Medulla oblongata (tissue), 1 donor: ENCODE measurements at regions not wholly inside any gene's neighbourhood (a gene's known extent, or its start where the extent isn't known, plus 50 kb on each side); places are given as distances from the start of the nearest gene placed in this dataset.

Experiments used
- DNase-seq: peaks from one replicate; pipeline ENCODE4 v3.0.0-alpha.2; 2015; ENCODE audit errors: extremely low spot score

DNA sequence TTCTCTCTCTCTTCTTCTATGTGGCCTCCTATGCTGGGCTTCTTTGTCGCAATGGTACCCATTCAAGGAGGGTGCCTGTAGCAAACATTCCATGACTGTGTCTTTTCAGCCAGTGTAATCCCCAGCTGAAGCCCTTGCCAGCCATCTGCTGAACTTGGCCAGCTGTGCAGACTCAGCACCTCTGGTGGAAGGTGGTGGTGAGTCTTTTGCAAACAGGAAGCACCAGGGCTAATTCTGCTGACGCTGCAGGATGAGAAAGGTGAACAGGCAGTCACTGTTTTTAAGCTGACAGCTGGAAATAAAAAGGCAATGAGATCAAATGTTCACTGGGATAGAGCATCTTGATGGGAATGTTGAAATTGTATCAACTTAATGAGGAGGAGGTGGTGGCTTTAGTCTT, 298.7 kb upstream of the CLNK start:
- no peak for DNase-seq

DNA sequence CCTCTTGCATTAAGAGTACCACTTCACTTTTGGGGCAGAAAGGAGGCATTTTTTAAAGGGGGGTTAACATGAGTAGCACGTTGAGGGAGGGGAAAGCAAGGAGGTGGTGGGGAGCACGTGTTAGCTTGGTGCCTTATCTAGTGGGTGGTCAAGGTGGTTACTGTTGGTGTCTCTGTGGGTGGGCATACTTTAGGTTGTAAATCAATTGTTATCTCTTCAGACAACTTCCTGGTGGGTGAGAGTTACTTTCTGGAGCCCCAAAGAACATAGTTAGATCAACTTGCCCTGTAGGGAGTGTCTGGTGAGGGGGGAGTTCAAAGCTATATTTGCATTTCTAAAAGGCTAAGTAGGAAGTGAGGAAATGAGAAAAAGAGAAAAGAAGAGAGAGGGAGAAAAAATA, 297.7 kb upstream of the CLNK start:
- DNase-seq, result no peak

DNA sequence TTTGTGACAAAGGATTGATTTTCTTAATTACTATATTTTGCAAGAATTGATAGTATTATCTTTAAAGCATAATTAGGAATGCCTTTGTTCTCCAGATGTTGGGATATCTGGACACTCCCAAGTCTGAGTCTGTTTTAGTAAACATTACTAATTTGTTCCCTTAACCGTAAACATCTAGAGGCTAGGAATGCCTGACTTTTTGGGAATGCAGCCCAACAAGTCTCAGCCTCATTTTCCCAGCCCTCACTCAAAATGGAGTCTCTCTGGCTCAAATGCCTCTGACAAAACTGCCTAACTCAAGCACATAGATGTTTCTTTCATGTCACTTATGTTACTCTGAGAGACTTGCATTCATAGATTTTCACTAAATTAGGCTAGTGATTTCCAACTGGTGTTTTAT, 297.0 kb upstream of the CLNK start:
- DNase-seq, result no peak

DNA sequence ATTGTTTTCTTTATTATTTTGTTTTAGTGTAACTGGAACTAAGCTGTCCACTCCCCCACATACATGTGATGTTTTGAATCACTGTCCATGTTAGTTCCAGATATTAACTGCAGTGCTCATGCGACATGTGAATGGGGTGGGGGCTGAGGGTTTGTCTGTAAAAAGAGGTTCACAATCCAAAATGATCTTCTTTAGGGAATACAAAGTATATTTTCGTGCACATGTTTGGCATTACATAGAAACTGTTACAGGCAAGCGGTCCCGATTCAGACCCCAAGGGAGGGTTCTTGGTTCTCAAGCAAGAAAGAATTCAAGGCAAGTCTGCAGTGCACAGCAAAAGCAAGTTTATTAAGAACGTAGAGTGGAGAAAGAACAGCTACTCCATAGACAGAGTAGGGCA, 296.5 kb upstream of the CLNK start:
- no peak for DNase-seq

DNA sequence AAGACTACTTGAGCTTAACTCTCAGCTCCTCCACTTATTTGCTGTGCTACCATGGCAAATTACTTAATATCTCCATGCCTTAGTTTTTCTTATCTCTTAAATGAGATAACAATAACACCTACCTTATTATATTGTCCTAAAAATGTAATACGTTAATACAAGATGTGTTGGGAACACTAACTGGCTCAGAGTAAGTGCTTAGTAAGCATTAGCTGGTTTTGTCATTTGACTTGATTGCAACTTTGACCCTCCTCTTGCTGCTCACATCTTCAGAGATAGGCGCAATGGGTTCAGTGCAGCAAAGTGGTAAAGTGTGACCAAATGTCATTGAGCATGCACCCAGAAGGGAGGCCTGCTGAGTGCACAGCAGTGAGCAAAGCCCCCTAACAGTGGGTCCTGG, 294.5 kb upstream of the CLNK start:
- DNase-seq, result no peak

DNA sequence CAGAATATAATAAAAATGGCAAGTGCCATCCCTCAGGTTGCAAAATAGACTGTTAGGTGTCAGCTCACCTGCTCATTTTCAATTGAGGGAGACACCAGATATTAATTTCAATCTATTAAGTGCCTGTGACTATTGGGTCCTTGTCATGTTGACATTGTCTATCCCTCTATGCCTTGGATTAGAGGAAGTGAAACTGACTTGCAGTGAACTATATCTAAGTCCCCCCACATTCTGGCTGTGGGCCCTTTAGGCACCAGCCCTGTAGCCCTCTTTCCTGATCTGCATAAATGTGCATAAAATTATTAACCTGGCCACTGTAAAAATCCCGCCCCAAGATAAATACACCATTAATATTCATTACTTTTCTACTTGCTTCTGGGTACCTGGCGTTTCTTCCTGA, 293.0 kb upstream of the CLNK start:
- no peak for DNase-seq

DNA sequence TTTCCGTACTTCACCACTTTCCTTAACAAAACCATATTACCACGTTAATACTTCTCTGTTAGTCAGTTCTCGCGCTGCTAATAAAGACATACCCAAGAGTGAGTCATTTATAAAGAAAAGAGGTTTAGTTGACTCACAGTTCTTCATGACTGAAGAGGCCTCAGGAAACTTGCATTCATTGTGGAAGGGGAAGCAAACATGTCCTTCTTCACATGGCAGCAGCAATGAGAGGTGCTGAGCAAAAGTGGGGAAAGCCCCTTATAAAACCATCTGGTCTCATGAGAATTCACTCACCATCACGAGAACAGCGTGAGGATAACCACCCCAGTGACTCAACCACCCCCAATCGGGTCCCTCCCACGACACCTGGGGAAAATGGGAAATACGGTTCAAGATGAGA, 289.8 kb upstream of the CLNK start:
- no peak for DNase-seq

DNA sequence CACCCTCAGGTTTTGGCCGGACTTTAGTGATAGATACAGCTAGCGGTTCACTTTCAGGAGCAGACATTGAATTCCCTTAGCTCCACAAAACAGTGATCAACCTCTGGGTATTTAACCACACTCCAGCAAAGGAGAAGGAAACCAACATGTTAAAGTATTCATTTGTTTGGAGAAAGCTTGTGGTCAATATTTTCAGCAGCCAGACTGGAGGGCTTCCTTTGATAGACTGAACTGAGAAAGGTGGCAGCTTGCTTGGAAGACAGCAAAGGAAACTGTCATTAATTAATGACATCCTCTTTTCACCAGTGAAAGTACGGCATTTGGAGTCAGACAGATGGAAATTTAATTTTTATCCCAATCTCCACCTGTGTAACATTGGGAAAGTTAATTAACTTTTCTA, 289.1 kb upstream of the CLNK start:
- no peak for DNase-seq

DNA sequence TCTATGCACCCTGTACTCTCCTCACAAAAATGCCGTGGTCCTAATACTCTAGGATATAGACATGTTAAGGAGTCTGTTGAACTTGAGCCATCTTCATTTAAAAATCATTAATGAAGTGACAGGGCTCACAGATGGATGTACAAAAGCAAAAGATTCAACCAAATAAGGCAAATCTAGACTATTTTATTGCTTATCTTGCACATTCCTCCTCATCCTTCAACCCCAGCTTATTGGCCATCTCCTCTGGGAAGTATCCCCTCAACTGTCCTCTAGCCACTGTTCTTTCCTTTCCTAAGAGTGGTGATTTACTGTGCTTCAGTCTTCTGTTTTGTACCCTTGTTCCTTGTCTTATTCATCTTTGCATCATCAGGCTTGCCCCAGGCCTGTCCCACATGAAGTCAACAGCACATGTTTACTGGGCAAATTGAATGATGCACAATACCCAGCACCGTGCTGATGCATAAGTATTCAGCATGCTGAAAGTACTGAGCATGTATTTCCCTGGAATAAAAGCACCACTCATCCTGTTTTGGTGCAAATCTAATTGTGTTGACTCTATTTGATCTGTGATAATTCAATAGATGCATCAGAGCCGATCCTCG, 287.3 kb upstream of the CLNK start:
- no peak for DNase-seq

DNA sequence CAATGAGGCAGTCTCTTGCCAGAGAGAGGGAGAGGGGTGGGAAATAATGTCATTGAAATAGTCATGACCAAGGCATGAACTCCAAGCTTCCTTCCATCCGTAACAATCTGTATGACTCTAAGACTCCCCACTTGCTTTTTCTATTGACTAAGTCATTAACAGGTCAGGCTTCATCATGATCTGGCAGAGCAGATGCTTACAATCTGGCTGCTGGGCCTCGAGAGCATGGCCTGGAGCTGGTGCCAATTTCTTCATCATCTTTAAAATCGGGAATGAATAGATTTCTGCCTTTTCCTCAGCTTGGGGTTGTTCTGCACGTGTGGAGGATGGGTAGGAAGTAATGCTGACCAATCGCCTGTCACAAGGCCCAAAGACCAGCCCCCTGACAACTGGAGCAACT, 280.6 kb upstream of the CLNK start:
- no peak for DNase-seq

DNA sequence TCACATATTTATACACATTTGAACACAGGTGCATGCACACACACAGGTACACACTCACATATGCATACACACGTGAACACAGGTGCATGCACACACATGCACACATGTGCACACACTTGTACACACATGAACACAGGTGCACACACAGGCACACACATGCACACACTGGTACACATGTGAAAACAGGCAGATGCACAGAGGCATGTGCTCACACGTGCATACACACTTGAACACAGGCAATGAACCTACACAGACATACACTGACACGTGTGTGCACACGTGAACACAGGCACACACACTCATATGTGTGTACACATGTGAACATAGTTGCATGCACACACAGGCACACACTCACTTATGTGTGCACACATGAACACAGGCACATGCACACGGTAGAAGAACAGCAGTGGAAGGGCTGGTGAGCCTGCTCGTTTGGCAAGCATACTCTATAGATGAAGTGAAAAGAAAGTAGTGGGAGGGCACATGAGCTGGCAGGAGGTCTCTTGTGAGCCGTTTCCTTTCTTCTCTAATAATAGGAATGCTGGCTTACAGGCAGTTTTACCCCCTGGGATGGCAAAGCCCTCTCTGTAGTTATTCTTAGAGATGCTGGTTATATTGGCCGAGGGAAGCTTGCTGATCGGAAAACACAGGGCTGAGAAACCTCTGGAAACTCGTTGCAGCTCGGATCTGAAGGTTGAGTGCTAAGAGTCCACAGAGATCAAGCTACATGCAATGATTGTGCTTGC, 279.6 kb upstream of the CLNK start:
- DNase-seq, result no peak

DNA sequence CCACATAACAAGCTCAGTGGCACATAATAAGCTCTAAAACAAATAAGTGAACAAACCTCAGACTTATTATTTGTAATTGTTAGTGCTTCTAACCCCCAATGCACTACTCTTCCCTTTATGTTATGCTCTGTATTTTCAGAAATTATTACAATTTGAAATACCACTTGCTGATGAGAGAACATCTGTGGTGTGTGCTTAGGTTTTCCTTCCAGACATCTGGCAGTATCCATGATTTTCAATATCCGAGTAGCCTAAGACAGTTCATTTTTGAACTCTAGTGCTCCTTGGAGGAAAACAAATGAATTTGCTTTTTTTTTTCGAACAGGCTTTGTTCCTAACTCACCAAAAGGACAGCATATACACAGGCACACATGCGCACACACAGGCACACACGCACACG, 278.7 kb upstream of the CLNK start:
- no peak for DNase-seq

DNA sequence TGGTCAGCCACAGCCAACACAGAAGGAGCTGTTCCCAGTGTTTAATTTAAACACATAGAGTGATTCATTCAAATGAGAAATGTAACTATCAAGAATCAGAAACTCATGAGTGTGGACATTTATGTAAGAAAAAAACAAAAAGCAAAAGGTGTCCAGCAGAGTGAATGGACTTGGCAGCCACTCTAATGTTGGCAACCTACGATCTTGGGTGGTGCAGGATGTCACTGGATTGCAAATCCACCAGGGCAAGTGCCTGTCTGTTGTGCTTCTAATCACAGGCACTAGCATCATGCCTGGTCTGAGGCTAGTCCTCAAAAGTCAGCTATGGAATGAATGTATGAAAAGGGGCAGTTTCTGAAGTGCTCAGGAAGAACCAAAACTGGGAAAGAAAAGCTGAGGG, 277.7 kb upstream of the CLNK start:
- no peak for DNase-seq

DNA sequence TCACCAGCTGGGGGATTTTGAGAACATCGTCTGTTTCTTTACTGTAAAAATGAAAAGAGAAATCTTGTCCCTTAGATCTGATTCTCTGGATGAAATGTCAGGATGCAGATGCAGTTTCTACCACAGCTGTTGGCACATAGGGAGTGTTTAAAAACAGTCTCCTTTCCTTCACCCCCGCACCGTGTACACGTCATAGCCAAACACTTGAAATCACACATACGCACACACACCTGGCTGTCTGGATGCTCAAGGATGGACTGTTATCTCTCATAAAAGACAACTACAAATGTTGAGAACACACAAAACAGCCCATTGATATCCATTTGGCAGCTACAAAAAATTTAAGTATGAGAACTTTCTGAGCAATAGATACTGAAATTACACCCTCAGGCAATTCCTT, 275.8 kb upstream of the CLNK start:
- DNase-seq, result no peak

DNA sequence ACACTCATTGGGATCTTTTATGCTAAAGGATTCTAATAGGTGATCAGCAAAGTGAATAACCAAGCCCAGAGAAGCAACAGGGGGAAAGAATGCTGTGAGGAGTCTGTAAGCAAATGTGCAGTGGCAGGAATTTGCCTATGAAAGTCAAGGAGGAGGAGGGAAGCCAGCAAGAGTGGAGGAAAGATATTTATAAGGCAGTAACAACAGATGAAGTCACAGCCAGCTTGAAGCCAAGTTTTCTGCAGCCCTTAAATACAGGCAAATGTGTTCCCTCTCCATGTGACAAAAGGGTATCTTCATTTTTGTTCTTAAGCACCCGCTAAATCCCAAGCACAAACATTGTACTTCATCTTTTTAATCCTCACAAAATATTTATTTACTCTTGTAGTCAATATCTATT, 275.0 kb upstream of the CLNK start:
- DNase-seq, result no peak

DNA sequence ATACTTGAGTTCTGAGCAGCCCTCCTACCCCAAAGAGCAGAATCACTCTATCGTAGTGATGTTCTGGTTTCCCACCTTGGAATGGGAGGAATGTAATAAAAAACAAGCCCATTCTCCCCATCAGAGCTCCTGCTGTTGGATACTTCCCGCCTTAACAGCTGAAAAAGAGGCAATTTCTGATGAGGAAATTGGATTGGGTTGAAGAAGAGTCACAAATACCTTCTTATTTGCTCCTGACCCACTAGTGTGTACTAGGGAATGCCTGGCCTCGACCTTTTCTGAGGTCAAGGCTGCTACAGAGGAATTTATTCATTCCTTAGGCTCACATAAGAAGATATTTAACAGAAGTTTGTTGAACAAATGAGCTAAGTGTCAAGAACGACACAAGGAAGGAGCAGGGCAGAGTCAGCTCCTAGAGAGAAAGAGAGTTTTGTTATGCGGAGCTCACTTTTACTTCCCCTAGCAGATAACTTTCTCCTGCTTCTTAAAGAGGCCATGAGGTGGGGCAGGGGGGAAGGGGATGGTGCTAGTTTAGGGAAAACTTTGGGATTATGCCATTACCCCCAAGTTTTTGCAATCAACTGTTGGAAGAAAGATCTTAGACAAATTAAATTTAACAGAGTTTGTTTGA, 273.8 kb upstream of the CLNK start:
- no peak for DNase-seq

DNA sequence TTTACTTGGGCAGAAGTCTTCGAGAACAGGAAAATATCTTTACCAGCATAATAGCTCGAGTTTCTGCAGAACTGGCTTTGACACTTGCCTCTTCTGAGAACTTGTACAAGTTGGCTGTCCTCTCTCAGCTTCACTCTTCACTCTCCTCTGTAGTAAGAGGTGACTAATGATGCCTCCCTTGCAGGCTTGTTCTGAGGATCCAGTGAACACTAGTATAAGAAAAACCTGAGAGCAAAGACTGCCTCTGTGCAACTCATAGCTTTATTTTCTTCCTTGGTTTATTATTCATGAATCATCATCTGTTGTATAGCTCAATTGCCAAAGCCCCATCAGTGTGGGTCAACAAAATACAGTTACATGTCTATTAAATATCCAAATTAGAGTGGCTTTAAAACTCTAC, 266.7 kb upstream of the CLNK start:
- DNase-seq, result no peak

DNA sequence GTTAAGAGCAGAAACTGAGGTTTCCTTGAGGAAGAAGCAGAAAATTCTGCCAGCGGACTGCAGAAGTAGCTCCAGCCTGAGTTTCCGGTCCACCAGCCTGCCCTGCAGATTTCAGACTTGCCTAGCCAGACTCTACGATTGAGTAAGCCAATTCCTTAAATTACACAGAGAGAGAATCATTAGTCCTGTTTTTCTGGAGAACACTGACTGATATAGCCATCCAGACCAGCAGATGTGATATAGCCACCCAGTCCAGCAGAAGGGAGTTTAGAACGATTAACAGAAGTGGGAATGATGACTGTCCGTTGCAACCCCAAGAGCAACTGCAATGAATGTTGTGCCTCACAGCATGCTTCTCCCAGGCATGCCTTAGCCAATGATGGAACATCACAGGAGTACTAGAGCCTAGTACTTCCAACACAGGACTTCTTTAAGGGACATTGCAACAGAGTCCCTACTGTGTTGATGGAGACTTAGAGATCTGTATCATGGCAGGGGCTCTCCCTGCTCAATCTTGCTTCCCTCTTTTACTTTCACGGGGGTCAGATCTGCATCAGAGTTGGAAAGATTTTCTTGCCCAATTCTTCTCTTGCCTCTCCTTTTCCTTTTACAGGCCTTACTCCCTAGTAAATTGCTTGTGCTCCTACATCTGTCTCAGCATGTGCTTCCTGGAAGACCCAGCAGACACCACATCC, 264.6 kb upstream of the CLNK start:
- DNase-seq, result no peak

DNA sequence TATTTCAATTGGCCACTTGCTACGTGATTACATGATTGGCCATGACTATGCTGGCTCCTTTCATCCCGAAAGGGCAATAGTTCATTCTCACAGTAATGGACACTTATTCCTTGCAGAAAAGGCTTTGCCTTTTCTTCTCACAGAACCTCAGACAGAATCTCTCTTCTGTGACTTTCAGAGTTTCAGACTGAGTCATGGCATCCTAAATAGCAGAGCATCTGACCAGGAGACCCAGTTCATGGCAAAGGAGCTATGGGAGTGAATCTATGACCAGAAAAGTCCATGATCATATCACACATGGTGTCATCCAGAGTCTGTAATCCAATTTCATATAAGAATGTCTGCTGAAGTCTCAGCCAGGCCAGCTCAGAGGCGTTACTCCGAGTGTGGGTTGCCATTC, 263.3 kb upstream of the CLNK start:
- no peak for DNase-seq

DNA sequence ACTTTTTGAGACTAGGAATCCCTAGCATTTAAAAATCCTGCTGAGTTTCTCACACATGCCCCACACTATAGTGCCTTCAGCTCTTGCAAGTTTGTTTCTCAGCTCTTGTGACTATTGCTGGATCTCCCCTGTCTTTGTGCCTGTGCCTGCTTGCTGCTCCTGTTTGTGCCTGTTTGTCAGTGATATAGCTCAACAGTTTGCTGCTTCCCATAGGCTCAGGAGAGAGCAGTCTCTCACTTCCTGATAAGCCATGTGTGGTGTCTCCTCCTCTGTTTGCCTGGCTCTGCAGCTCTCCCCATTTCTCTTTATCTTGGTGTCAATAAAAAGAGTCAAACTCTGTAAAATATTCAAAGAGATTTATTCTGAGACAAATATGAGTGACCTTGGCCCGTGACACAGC, 259.8 kb upstream of the CLNK start:
- no peak for DNase-seq

DNA sequence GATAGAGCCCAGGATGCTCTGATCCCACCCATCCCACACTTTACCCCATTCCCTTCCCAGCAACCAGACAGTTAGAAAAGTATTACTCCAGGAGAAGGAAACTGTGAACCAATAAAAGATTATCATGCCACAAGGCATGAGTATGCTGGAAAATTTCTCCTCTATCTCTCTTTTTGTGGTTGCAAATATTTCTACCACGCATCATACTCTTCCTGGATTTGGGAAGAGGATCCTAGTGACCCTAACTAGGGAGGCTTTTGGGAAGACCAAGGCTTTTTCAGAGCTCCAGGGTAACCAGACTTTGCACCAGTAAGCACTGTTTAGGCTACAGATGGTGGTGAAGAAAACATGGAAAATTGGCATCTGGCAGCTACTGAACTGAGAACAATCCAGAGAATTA, 257.6 kb upstream of the CLNK start:
- no peak for DNase-seq

DNA sequence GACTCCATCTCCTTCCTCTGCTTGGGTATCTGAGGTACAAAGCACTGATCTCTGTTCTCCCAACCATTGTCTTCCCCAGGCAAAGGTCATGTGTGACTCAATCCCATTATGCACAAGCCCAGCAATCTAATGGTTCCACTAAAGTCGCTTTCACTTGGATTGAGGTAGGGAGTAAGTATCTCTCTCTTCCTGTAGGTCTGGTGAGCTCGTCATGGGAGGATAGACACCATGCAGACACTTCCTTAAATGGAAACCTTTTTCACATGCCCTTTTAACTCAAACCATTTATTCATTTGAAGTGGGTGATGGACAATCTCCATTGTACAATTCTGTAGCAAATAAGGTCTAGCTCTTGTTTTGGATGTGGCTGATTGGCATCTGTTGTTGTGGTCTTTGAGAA, 245.2 kb upstream of the CLNK start:
- no peak for DNase-seq

DNA sequence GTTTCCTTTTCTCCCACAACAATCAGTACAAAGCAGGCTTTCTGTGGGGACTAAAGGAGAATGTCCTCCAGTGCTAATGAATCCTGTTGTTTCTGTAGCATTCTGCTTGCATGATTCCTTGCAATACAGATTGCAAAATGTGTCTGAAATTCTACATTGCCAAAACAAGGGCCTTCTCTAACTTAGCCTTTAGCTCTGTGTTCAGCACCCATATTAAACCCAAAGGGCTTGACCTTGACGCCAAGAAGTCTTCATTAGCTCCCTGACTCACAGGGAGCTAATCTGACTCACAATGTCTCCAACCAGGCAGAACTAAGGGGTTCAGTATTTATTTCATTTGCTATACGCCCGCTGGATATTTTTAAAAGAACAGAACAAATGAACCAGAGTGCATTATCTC, 241.4 kb upstream of the CLNK start:
- peak; percentile 33 for DNase-seq
